Aorta (tissue), 5 donors: ENCODE measurements at regions not wholly inside any gene's neighbourhood (a gene's known extent, or its start where the extent isn't known, plus 50 kb on each side); places are given as distances from the start of the nearest gene placed in this dataset.

Experiments
- ATAC-seq: fragments of 200-7000 bp; cut with Tn5 transposase; one replicate; pipeline ENCODE4 v1.9.1; 2022; ENCODE audit warnings: moderate library complexity; ENCODE audit not compliant: low FRiP score
- DNase-seq, 2 donors: peaks; one replicate each; pipeline ENCODE4 v3.0.0-alpha.2; 2020
- H3K27ac ChIP-seq, 2 donors: one replicate each; pipeline ENCODE4 v1.5.1; 2013; ENCODE audit warnings: low read length in 2 of 2, mild to moderate bottlenecking in 2 of 2, moderate library complexity in 2 of 2, control low read depth in 1 of 2, inconsistent platforms in 1 of 2, low read depth in 1 of 2
- H3K27me3 ChIP-seq, 2 donors: one replicate each; pipeline ENCODE4 v1.6.1; 2013; ENCODE audit warnings: control low read depth in 1 of 2, low read length in 1 of 2, mild to moderate bottlenecking in 1 of 2, moderate library complexity in 1 of 2; ENCODE audit not compliant: insufficient read depth in 2 of 2, control insufficient read depth in 1 of 2
- H3K36me3 ChIP-seq, 2 donors: one replicate each; pipeline ENCODE4 v1.6.1; 2013; ENCODE audit warnings: control low read depth in 1 of 2, low read length in 1 of 2, mild to moderate bottlenecking in 1 of 2; ENCODE audit not compliant: insufficient read depth in 2 of 2, control insufficient read depth in 1 of 2
- H3K4me1 ChIP-seq, 2 donors: one replicate each; pipeline ENCODE4 v1.6.1; 2013; ENCODE audit warnings: low read length in 2 of 2, control low read depth in 1 of 2, mild to moderate bottlenecking in 1 of 2, moderate library complexity in 1 of 2; ENCODE audit not compliant: insufficient read depth in 2 of 2, control insufficient read depth in 1 of 2
- H3K4me3 ChIP-seq, 2 donors: one replicate each; pipeline ENCODE4 v1.5.1; 2013; ENCODE audit warnings: low read length in 2 of 2, control low read depth in 1 of 2, mild to moderate bottlenecking in 1 of 2
- H3K9me3 ChIP-seq: one replicate; pipeline ENCODE4 v1.6.1; 2013; ENCODE audit warnings: mild to moderate bottlenecking, low read length; ENCODE audit not compliant: control insufficient read depth
- WGBS, 2 donors: extraction: QIAGEN DNeasy Blood & Tissue Kit; methylation state at CpG; one replicate each; pipeline ENCODE4 v1.1.7; 2013; 5-methylcytosine and 5-hydroxymethylcytosine counted together
- intact Hi-C, 2 donors: fragments of 100-400 bp; cut with DNase I; formaldehyde crosslinking; loops; one replicate each; pipeline versions ENCODE4 v1.14.2 to v1.15.0; 2022
- donor health status: healthy with polysubstance abuse.
- donor health status: Bipolar disorder and iron deficiency.
- donor health status: DM: no; HTN: no; CAD: no.
- donor health status: DM: no; HTN: no; CAD: no.
- donor health status: DM: yes; HTN: yes; CAD: no.

DNA sequence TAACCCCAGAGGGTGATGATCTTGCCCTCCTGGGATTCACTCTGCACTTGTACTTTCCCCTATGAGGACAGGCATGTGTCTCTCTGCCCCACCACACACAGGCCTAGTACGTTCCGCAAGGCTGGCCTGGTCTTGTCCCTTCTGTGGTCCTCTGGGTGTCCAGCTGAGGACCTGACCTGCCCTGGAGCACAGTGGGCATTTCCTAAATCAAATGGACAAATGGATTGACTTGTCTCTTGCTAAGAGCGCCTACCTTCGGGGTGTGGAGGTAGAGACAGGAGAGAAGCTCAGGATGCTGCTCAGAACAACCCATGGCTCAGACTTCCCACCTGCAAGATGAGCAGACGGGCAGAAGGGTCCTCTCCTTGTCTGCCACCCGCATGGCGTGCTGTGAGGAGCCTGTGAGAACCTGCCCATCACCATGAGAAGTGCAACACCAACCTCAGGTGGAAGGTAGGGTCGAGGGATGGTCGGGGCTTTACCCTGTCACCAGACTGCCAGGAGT is 133.6 kb downstream of the MYCN start:
- Histone ChIP-seq H3K36me3 (no peaks in the 10 kb centered on the region), H3K4me1 (no peaks in the 10 kb centered on the region), H3K27ac (no peak overlapping the region), H3K4me3 (no peak overlapping the region), H3K9me3 (no peaks in the 10 kb centered on the region), H3K27me3 (no peaks in the 10 kb centered on the region)
- 90 to 96% methylated on average over 9 of the region's 9 CpGs for WGBS, 2 donors
- DNase-seq (no peak), ATAC-seq (no peak)
- intact Hi-C loops = no loop called here

DNA sequence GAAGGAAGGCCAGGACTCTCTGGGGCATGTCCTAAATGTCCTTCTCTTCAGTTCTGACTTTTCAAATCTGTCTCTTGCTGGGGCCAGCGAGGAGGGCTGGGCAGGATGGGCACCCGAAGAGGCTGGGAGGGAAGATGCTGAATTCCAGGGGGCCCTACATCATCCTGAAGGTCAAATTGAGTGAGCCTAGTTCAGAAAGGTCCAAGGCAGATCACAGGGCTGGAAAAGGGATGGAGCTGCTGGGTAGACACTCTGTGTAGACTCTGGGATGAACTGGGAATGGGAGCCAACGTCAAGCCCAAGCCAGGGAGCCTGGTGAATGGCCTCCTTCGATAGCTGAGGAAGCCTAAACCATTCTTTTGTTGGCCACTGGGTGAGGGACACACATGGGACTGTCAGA is 133.1 kb downstream of the MYCN start:
- Histone ChIP-seq H3K4me1 (no peaks in the 10 kb centered on the region), H3K4me3 (no peak overlapping the region), H3K27ac (no peak overlapping the region), H3K36me3 (no peaks in the 10 kb centered on the region), H3K9me3 (no peaks in the 10 kb centered on the region), H3K27me3 (no peaks in the 10 kb centered on the region)
- intact Hi-C loops = no loop called here
- ATAC-seq = no peak
- 77 to 78% methylated on average over 4 of the region's 4 CpGs for WGBS, 2 donors
- DNase-seq = no peak

DNA sequence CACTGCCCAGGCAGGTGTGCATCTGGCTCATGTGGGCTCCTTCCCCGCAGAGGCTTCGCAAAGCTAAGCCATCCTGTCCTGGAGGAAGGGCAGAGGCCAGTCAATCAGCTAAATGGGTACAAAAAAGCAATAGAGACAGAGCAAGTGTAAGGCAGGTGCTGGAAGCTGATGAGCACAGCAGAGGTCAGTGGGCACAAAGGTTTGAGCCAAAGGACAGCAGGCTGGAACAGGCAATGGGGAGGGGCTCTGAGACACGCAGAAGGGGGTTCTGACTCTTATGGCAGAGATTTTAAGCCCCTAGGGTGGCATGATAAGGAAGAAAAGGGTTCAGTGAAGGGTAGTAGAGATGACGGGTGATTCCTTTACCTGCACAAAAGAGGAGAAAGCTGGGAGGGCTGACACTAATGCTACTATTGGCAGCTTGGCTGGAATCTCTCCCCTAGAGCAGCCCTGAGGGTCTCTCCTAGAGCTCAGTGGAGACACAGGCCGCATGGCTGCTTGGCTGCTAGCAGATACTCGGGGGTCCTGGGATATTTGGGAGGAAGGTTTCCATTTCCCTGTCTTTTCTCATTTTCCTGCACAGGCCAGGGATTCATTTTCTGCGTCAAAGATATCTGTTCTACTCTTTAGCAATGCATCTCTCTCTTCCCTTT is 132.4 kb downstream of the MYCN start:
- intact Hi-C loops = no loop called here
- Histone ChIP-seq H3K27ac (no peak overlapping the region), H3K4me1 (no peaks in the 10 kb centered on the region), H3K36me3 (no peaks in the 10 kb centered on the region), H3K4me3 (no peak overlapping the region), H3K27me3 (no peaks in the 10 kb centered on the region), H3K9me3 (no peaks in the 10 kb centered on the region)
- no peak for DNase-seq
- 85% methylated on average over 7 of the region's 7 CpGs for WGBS, 2 donors
- ATAC-seq = no peak

DNA sequence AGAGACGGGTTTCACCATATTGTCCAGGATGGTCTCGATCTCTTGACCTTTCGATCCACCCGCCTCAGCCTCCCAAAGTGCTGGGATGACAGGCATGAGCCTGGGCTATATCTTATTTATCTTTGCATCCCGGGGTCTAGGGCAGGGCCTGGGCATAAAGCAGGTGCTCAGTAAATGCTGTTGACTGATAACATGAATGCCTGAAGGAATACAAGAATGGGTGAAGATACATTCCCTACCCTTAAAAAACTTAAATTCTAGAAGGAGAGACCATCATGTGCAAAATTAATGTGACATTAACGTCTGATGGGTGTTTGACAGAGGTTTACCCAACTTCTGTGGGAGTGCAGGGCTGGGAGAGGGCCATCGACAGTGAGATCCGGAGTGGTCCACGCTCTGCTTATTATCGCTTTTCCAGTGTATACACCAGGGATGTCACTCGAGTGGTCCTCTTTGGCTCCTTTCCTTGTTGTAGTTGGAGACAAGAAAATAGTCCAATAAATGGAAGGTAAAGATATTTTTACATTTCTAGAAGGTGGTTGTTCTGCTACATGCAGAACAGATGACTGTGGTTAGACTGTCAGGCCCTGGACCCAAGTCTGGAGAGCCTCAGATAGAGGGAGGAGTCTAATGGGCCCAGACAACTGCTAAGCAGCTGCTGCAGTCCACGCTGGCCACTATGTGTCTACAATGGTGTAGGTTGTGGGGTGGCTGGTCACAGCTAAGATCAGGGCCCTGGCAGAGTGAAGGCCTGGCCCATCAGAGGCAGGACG is 131.7 kb downstream of the MYCN start:
- intact Hi-C loops = no loop called here
- Histone ChIP-seq H3K4me1 (no peaks in the 10 kb centered on the region), H3K4me3 (no peak overlapping the region), H3K36me3 (no peaks in the 10 kb centered on the region), H3K9me3 (no peaks in the 10 kb centered on the region), H3K27ac (no peak overlapping the region), H3K27me3 (no peaks in the 10 kb centered on the region)
- 87 to 91% methylated on average over 13 of the region's 13 CpGs for WGBS, 2 donors
- ATAC-seq (peak; percentile 51), DNase-seq (no peak)

DNA sequence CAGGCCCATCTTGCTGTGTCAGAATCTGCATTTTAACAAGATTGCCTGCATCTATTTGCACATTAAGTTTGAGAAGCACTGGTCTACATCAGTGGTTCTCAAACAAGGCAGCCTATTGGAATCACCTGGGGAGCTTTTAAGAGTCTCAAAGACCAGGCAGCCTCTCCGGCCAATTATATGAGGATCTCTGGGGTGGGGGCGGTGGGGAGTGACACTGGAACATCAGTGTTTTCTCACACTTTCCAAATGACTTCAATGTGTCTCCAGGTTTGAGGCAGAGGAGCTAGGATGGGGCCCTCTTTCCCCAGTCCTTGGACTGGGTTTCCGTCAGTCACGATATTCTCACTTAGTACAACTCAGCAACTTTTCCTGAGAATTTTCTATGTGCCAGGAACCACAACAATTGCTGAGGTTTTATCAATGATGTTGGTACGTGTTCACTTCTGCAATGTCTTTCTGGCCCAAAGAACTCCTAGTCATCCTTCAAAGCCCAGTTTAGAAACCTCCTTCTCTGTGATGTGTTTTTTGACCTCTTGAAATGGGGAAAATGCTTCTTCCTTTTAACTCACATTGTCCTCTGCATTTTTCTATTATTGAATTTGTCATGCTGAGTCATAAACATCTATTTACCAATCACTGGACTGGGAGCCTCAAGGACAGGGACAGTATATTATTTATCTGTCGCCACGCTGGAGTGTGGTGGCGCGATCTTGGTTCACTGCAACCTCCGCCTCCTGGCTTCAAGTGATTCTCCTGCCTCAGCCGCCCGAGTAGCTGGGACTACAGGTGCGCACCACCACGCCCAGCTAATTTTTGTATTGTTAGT is 130.9 kb downstream of the MYCN start:
- Histone ChIP-seq H3K4me3 (no peak overlapping the region), H3K27ac (no peak overlapping the region), H3K36me3 (no peaks in the 10 kb centered on the region), H3K27me3 (no peaks in the 10 kb centered on the region), H3K4me1 (no peaks in the 10 kb centered on the region), H3K9me3 (no peaks in the 10 kb centered on the region)
- WGBS, 2 donors = 93 to 97% methylated on average over 14 of the region's 14 CpGs
- DNase-seq (no peak), ATAC-seq (no peak)
- intact Hi-C loops = no loop called here

DNA sequence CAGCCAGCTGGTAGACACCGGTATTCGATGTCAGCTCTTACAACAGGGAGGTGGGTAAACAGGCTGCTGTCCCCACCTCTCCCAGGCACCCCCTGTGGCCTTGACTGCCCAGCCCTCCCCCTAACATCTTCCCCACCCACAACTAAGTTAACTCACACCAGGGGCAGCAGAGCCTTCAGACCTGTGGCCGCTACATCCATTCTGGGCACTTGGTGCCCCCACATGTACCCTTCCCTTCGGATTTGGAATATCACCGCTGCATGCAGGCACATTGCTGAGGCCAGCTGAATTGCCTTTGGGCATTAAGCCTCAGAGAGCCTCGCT is 130.3 kb downstream of the MYCN start:
- no peaks in the 10 kb centered on the region for H3K9me3 ChIP-seq
- no peaks in the 10 kb centered on the region for H3K4me1 ChIP-seq
- no peak overlapping the region for H3K27ac ChIP-seq
- intact Hi-C loops = no loop called here
- 74 to 75% methylated on average over 6 of the region's 6 CpGs for WGBS, 2 donors
- H3K4me3 ChIP-seq = no peak overlapping the region
- no peaks in the 10 kb centered on the region for H3K36me3 ChIP-seq
- ATAC-seq (peak; percentile 24), DNase-seq (no peak)
- no peaks in the 10 kb centered on the region for H3K27me3 ChIP-seq

DNA sequence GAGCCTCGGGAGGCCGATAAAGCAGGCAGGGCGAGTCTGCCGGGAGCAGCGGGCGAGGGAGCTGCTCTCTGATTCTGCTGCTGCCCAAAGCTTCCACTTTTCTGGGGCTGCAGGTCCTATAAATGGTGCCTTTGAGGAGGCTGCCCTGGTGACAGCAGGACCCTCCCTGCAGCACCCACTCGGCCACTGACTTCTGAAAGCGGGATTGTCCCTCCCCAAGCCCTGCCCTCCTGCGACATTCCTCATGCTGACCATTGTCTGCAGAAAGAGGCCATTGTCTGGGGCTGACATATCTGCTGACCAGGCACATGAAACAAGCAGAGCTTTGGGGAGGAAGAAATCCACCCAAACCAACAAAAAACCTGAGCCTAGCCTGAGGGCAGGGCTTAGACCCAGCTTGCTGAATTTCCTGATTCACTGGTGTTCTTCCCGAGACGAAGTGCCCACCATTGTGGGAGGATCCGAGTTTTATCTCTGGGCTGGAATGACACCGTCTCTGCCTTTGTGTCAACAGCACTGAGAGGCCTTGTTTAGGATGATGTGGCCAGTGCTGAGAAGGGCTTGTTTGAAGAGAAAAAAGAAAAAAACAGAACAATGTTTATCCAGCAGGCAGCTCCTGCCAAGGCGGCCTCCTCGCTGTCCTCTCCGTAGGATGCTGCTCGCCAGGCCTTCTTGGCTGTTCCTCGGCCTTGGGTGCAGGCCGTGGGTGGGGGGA is 129.7 kb downstream of the MYCN start:
- no peaks in the 10 kb centered on the region for H3K27me3 ChIP-seq
- H3K27ac ChIP-seq = no peak overlapping the region
- H3K4me1 ChIP-seq = no peaks in the 10 kb centered on the region
- no peak for ATAC-seq
- no peak for DNase-seq
- no peak overlapping the region for H3K4me3 ChIP-seq
- no peaks in the 10 kb centered on the region for H3K36me3 ChIP-seq
- no peaks in the 10 kb centered on the region for H3K9me3 ChIP-seq
- intact Hi-C loops = no loop called here
- 44 to 56% methylated on average over 19 of the region's 19 CpGs for WGBS, 2 donors

DNA sequence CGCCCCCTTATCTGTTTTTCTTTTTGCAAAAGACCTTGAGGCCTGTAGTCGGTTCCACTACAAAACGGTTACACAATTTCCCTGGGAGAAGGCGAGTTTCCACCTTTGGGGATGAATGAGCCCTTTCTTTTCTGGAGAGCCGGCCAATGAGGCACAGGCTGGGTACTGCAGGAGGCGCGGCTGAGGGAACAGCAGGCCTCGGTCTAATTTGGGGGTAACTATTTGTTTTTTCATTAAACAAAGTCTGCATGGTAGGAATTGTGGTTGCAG is 129.2 kb downstream of the MYCN start:
- Histone ChIP-seq H3K36me3 (no peaks in the 10 kb centered on the region), H3K4me1 (no peaks in the 10 kb centered on the region), H3K4me3 (no peak overlapping the region), H3K9me3 (no peaks in the 10 kb centered on the region), H3K27ac (no peak overlapping the region), H3K27me3 (no peaks in the 10 kb centered on the region)
- WGBS, 2 donors = 33 to 42% methylated on average over 8 of the region's 8 CpGs
- intact Hi-C loops = no loop called here
- ATAC-seq (no peak), DNase-seq (no peak)
